ELF-1 (cell line): ENCODE measurements at regions not wholly inside any gene's neighbourhood (a gene's known extent, or its start where the extent isn't known, plus 50 kb on each side); places are given as distances from the start of the nearest gene placed in this dataset.

Experiments
- DNase-seq: peaks from one replicate; pipeline ENCODE4 v3.0.0-alpha.2; 2016; ENCODE audit warnings: low read depth, low spot score

DNA sequence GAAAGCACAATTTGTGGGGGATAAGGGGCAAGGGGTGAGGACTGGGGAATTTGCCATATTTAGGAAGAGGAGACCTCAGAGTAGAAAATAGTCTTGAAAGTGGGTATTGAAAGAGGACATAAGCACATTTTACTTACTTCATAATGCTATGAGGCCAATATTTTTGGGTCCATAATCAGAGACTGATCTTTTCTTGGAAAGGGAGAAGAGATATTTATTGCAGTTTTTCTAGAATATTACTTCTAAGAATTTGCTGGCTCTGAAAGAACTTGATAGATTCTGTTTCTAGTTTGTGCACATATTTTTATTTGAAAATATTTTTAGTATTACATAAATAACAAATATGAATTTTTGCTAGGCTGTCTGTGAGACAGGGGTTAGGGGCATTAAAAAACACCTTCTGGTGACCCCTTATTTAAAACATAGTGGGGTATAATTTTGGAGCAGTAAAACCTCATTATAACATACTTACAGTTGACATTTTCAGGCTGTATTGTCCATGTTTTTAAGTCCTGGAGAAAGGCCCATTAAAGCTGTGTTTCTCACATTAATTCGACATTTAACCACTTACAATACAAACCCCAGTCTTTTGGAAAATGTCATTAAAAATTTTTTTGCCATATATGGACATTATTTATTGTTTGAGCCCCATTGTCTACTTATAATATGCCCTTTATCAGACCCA lies 118.9 kb upstream of the NFIB start:
- no peak for DNase-seq

DNA sequence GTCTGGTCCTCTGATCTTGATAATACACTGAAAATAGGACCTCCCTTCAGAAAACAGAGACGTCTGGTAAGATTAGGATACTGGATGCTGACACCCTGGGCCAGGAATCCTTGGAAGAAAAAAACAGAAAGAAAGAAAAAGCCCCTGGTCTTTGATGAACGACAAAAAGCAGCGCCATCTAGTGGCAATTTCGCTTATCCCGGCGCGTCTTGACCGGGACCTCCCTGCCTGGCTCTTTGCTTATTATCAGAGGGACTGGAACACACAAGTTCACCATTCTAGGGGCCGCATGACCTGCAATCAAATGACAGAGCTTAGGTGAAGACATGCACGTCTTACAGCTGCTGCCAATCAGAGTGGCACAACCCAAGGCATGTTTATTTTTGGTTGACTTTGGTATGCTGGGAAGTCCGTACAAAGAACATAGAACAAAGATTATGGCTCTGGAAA lies 114.9 kb upstream of the NFIB start:
- DNase-seq = peak; percentile 87

DNA sequence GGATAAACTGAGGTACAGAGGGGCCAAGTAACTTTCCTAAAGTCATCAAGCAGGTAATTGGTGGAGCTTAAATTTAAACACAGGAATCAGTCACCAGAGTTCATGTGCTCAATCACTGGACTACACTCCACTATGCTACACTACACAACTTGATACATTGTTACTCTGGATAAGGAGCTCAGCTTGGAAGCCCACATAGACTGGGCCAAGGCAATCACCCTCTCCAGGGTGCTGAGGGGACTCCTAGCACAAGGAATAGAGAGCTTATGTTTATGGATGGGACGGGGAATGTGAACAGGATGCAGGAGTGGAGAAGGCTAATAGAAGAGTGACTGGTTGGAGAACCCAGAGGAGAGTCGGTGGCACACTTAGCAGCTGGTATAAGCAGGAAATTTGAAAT lies 113.5 kb upstream of the NFIB start:
- DNase-seq = no peak

DNA sequence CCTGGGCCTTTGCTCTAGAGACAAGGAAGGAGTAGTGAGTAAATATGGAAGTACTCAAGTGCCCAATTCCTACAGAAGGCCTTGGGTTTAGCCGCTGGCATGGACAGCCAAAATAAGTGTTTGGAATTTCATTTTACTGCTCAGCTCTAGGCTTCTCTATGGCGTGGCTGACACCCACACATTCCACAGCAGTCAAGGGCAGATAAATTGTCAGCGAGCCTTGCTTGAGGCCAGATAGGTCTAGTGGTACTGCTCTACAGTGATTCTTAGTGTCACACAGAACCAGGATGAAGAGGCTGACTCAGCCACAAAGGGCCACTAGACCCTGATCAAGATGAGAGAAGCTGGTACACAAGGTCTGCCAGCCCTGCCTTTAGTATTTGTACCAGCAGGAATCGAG lies 111.0 kb upstream of the NFIB start:
- peak; percentile 46 for DNase-seq

DNA sequence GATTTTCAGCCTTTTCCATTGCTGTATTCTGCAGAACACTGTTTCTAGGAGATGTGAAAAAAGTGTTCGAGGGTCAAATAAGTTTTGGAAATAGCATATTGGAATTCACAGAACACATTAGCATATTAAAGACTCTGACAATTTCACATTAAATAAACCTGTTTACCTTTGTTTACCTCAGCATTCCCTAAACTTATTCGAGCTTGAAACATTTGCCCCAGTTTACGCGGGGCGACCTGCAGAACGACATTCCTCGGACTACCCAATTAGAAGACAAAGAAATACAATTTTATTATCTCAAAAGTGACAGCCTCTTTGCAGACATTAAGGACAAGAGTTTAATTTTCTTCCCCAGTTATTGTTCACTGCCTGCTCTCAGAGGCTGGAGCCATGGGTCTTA lies 110.3 kb upstream of the NFIB start:
- peak; percentile 33 for DNase-seq

DNA sequence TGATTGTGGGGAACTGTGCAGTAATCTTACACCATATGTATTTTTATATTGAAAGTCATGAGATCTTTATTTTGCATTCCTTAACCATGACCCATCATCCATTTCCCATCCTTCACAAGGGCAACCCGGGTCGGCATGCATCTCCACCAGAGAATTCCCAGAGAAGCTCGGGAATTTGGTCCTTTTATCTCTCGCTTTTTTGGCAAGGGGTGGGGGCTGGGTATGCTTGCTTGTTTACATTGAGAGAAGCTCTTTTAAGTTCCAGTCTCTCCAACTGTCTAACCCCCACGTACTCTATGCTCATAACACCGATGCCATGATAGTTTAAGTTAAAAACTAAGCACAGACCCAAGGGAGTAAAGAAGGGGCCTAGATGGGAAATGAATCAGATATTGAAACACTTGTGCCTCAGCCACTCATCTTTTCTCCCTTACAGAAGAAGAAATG lies 109.9 kb upstream of the NFIB start:
- DNase-seq = peak; percentile 50

DNA sequence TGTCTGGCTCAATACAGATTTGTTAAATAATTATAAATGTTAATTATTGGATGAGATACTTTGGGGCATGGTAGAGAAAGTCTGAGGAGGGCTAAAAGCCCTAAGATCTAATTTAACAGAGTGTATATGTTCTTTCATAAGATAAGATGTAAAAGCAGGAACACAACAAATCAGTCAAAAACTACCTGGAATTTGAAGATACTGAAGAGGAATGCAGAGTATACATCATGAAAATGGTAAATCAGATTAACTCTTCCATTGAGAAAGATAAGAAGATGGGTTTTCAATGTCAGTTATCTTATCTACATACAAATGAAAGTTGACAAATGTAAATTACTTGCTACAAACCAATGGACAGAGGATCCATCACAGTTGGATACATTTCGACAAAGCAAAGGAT lies 107.3 kb upstream of the NFIB start:
- no peak for DNase-seq

DNA sequence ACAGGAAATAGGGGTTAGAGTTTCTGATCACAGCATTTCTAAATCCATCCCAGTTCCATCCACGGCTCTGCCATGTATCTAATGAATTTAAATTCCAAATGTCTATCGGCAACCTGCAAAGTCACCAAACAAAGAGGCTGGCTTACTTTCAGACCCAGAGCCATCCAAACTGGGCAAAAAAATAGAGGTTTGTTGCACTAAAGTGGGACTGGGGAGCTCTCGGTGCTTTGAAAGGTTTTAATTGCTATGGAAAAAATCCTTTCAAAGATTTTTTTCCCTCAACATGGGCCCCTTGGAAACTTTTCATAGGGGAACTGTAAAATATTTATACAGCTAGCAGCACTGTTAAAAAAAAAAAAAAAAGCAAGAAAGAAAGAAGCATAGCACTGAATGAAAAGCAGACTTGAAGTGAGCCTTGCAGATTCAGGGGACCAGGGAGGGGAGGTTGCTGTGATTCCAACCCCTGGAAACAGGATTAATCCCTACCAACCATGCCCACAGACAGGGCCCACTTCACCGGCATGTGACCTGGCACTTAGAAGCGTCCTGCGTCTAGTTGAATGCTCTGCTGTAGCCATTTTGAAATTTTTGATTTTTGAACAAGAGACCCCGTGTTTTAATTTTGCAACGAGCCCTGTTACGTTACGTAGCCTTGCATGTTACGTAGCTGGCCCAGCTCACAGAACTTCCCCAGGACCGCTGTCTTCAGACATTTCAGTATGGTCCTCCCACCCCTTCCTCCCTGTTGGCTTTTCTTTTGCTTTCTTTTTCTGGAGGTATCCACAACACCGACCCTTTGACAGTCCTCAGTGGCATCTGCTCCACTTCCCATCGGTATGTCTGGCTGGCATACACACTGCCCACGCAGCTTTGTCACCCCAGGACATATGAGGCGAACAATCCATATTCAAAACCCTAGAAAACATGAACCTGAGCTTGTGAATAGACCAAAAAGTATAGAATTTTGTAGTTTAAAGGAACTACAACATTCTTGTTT lies 105.3 kb upstream of the NFIB start:
- DNase-seq = no peak

DNA sequence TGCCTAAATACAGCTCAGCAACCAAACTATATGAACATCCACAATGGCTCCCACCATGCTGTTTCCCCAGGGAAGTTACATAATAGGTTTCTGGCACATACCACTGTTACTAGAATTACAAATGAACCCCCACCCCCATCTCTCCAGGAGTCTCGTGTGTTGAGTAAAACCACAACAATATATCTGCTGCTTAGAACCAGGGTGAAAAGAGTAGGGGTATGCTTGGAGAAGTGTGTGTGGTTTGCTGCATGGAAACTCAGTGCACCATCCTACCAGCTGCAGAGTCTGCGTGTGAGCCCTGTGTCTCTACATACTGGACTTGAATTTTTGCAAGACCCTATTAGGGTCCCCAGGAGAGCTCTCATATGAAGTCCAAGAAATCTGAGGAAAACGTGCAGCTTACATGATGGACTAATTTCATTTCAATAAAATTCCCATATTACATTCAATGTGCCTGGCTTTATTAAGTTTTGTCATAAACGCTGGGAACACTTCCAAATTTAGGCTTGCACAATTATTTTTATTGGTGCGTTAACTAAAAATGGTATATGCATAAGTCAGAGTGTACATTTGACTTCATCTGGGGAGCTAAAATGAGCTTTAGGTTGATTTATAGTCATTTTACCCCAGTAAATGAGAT lies 104.5 kb upstream of the NFIB start:
- DNase-seq = no peak

DNA sequence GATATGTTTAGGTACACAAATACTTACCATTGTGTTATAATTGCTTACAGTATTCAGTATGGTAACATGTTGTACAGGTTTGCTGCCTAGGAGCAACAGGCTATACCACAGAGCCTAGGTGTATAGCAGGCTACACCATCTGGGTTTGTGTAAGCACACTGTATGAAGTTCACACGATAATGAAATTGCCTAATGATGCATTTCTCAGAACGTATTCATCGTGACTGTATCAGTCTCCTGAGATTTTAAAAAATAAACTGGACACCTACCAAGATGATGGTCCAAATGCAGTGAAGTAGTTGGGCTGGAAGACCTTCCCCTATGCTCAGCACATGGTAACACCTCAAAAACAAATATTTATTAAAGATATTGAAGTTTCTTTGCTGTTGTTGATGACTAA lies 103.3 kb upstream of the NFIB start:
- no peak for DNase-seq

DNA sequence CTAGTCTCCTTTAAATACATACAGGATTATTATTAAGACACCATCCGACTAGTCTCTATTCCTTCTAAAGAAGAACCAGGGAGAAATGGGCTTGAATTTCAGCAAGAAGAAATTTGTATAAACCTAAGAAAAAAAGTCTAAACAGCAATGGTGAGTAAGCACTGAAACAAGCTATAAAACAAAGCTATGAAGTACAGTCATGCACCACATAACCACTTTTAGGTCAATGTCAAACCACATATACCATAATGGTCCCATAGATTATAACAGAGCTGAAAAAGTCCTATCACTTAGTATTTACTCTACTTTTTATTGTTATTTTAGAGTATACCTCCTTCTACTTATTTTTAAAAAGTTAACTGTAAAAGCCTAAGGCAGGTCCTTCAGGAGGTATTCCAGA lies 102.0 kb upstream of the NFIB start:
- DNase-seq = no peak

DNA sequence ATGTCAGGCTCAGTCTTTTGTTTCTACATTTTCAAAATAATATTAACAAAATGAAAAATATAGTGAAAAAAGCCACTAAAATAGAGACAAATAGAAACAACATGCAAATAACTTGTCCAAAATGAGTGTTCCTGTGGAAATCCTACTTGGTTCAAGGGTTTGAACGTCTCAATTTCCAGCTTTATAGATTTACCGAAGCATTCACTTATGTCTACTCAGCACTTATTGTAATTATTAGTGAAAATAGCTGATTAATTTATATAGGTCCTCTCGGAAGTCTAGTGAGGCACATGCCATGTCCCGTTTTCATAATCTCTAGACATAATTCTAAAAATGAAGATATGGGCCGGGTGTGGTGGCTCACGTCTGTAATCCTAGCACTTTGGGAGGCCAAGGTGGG lies 99.9 kb upstream of the NFIB start:
- DNase-seq = no peak

DNA sequence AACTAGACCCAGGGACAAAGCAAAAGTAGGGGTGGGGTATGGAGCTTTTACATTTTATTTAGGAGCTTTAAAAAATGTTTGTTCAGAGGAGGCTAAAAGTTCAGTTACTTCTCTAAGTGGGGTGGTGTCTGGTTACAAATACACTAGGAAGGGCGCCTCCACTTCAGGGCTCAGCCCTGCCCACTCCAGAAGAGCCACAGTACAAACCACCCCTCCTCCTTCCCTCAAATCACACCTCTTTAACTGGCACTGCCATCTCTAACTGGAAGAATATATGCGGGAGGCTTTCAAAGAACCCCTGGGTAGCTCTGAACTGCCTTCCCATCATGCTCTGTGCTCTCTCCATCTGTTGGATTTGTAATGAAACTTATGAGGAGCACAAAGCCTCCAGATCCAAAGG lies 98.8 kb upstream of the NFIB start:
- no peak for DNase-seq

DNA sequence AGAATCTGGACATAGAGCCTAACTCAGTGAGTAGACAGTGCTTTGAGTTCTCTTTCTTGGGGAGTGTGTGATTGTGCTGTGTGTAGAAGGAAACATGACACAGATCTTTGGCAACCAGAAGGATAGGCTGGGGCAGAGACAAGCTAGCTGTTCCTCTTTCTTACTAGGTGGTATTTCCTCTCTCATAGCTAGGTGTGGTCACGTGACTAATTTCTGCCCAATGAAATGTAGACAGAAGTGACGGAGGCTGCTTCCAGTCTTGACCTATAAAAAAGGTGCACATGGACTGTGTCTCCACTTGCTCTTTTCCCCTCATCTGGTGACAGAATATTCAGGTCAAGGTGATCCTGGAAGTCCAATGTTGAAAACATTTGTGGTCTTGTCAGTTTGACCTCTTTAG lies 92.5 kb upstream of the NFIB start:
- DNase-seq = no peak

DNA sequence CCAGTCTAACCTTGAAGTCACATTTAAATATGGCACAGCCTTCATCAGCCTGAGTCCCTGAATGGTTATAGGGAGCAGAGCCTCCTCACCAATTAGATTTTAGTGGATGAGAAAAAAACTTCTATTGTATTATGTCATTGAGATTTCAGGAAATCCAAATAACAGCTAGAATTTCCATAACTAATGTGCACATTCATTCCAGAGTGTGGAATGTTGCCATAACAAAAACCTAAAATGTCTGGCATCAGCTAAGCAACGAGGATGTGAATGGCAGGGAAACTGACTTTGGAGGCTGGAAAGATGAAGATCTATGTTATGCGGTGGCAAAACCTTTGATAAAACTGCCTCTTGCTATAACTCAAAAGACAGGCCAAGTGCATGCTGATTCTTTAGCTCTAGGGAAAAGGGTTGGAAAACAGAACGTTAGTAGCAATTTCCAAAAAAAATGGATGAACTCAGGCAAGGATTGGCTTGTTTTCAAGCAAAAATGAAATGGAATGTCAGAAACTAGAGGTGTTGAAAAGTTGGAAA lies 91.3 kb upstream of the NFIB start:
- DNase-seq = no peak

DNA sequence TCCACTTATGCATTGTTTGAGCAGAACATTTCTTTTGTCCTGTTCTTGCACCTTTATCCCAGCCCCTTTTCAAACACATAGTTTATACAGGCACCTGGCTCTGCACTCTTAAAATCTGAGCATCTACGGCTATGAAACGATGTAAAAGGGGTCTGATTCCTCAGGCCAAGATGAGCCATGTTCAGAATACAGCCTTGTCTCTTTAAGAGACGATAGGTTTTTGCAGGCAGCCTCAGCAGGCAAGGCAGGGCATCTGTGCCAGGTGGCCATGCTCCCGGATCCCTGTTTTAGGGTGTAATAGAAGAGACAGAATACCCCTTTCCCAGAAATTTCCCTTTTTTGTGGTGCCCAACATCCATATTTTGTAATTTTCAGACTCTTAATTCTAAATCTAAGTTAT lies 89.1 kb upstream of the NFIB start:
- no peak for DNase-seq

DNA sequence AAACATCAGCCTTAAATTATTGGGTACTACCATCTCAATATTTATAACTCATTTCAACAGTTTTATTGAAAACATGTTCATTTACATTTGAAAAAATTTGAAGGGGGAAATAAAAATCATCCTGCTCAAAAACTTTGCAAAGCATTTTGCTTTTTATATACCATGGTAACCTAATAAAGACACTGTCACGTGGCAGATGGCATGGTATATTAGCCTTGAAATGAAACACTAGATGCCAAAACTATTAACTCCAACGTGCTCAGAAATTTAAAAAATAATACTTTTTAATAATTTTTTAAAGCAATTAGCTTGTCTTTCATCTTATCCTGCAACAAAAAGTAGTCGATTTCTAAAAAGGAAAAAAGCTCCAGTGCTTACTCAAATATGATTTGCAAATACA lies 88.6 kb upstream of the NFIB start:
- DNase-seq = no peak

DNA sequence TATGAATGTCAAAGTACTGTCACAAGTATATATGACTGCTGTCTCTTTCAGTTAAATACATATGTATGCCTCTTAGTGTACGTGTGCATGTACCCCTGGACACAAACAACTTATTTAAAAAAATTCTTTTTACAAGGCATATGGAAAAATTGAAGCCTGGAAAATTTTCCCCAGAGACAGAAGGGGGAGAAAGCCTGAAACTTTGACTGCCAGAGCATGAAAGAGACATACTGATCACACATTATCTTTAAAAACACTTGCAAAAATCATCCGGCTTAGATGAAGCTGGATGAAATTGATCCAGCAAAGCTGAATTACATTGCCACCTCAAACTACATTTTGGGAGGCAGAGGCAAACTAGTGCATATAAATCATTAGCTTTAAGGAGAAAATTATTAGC lies 88.0 kb upstream of the NFIB start:
- DNase-seq = no peak

DNA sequence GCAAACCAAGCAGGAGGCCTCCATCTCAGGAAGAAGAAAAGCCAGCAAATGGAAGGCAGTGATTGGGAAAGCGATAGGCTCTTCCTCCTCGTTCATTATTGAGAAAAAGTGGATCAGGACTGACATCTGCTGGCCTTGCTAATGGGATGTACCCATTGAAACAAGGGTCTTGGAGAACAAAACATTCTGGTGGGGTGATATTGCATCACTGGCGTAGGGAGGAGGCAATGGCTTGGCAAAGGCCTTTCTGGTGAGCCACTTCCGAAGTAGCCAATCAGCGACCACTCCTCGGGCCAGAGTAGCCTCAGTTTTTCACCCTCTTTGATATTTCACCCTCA lies 86.7 kb upstream of the NFIB start:
- peak; percentile 74 for DNase-seq

DNA sequence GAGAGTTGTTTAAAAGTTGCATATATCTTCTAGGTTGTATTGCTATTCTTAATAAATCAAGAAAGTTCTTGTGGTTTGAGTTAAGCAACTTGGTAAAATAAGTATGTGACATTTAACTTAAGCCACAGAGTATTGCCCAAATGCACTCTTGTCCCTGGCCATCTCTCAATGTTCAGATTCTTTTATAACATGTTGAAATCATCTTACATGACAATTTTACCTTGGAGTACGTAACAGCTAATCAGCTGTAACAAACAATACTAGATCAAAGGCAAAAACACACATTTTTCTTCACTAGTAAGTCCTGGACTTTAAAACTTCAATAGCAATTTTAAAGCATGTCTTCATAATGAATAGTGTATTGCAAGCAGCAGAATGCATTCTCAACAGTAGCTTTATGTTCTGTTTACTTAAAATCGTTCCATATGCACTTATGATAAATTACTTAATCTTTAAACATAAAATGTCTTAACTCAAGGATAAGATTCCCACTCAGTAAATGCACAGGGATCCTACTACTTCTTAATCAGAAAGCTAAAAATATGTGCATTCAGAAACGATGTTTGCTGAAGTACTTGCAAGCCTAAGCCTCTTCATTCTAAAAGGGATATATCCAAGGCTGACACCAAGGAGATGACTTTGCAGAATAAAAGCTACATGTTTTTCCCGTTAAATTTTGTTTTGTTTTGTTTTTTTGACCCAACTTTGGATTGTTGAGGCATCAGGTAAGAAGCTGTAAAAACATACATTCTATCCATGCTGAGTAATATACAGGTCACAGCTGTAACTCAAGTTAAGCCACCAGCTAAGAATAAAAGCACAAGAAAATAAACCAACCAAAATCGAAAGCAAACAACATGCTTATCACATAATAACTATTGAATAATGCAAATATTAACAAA lies 86.1 kb upstream of the NFIB start:
- no peak for DNase-seq

DNA sequence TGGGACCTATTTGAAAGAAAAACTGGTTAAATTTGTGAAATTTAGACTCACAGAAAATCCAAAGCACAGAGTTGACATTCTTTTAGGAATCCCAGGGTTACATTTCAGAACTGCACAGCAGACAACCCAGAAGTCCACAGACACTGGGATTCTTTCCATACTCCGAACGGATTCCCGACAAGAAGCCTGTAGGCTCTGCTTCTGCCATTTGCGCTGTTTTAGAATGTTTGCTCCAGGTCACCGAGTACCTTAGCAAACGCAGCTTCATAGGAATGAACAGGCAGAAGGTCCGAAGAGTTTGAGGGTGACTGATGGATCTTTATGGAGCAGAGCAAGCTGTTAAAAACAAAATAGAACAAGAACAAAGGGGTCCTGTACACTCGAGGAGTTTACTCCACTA lies 84.5 kb upstream of the NFIB start:
- DNase-seq = no peak
